ENCODE measurements at regions not wholly inside any gene's neighbourhood (a gene's known extent, or its start where the extent isn't known, plus 50 kb on each side); places are given as distances from the start of the nearest gene placed in this dataset.

DNA sequence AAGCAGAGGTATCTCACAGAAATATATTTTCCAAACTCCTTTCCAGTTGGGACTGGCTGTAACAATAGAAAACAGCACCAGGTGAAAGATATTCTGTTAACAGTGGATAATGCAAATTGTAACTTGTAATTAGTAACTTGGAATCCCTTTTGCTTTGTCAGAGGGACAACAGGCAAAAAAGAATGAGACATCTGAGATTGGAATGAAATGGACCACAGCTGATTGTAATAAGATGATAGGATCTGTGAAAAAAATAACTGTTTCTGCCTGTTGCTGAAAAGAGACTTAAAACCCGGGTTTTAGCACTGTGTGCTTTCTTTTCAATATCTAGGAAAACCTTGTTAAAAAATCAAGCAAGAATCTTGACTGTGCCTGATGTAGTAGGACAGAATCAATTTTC lies 655.7 kb downstream of the METTL15 start:
- POLR2A ChIA-PET, result no interaction called here
- no peak overlapping the region for H3K27ac ChIP-seq (ENCODE audit: low read length)
- H3K4me3 ChIP-seq (ENCODE audit: low read depth in 2 of 2, low read length in 2 of 2), result no peak overlapping the region
- CTCF ChIA-PET, result no interaction called here
- ATAC-seq, result no peak
- no TSS peak for BruUV-seq (replicated peaks)
- H3K9me3 ChIP-seq (ENCODE audit: control insufficient read depth, insufficient read depth, low read depth, low read length), result no peaks in the 10 kb centered on the region
- TF ChIP-seq SIN3A (IDR thresholded peaks at IDR 0.05; ENCODE audit: borderline replicate concordance, insufficient read depth, low read depth, low read length), result no peak
- no peak for TF ChIP-seq TCF7L2 (IDR thresholded peaks at IDR 0.05; ENCODE audit: low read depth, low read length)
- TF ChIP-seq, protein P1, sequence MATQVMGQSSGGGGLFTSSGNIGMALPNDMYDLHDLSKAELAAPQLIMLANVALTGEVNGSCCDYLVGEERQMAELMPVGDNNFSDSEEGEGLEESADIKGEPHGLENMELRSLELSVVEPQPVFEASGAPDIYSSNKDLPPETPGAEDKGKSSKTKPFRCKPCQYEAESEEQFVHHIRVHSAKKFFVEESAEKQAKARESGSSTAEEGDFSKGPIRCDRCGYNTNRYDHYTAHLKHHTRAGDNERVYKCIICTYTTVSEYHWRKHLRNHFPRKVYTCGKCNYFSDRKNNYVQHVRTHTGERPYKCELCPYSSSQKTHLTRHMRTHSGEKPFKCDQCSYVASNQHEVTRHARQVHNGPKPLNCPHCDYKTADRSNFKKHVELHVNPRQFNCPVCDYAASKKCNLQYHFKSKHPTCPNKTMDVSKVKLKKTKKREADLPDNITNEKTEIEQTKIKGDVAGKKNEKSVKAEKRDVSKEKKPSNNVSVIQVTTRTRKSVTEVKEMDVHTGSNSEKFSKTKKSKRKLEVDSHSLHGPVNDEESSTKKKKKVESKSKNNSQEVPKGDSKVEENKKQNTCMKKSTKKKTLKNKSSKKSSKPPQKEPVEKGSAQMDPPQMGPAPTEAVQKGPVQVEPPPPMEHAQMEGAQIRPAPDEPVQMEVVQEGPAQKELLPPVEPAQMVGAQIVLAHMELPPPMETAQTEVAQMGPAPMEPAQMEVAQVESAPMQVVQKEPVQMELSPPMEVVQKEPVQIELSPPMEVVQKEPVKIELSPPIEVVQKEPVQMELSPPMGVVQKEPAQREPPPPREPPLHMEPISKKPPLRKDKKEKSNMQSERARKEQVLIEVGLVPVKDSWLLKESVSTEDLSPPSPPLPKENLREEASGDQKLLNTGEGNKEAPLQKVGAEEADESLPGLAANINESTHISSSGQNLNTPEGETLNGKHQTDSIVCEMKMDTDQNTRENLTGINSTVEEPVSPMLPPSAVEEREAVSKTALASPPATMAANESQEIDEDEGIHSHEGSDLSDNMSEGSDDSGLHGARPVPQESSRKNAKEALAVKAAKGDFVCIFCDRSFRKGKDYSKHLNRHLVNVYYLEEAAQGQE (IDR thresholded peaks at IDR 0.05; ENCODE audit: insufficient read depth in 1 of 2, low read depth in 2 of 2, low read length in 1 of 2), result no peak
- no peak for TF ChIP-seq POLR2AphosphoS5 (IDR thresholded peaks at IDR 0.05; ENCODE audit: low read depth, low read length)
- TF ChIP-seq, protein P2, sequence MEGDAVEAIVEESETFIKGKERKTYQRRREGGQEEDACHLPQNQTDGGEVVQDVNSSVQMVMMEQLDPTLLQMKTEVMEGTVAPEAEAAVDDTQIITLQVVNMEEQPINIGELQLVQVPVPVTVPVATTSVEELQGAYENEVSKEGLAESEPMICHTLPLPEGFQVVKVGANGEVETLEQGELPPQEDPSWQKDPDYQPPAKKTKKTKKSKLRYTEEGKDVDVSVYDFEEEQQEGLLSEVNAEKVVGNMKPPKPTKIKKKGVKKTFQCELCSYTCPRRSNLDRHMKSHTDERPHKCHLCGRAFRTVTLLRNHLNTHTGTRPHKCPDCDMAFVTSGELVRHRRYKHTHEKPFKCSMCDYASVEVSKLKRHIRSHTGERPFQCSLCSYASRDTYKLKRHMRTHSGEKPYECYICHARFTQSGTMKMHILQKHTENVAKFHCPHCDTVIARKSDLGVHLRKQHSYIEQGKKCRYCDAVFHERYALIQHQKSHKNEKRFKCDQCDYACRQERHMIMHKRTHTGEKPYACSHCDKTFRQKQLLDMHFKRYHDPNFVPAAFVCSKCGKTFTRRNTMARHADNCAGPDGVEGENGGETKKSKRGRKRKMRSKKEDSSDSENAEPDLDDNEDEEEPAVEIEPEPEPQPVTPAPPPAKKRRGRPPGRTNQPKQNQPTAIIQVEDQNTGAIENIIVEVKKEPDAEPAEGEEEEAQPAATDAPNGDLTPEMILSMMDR (IDR thresholded peaks at IDR 0.05), result no peak
- no peaks in the 10 kb centered on the region for H3K4me1 ChIP-seq (ENCODE audit: control insufficient read depth, insufficient read depth, low read length)
- intact Hi-C loops (cut with micrococcal nuclease; ENCODE audit: unreplicated experiment) (no loop called here), in situ Hi-C loops (cut with HindIII; ENCODE audit: low pct_unique_long_range_greater_than_20kb, low sequenced_read_pairs) (no loop called here)
- no peaks in the 10 kb centered on the region for H3K27me3 ChIP-seq (ENCODE audit: control insufficient read depth, insufficient read depth, low read length)
- no peak for DNase-seq (ENCODE audit: low read depth, low spot score)
- H3K36me3 ChIP-seq (ENCODE audit: control insufficient read depth, insufficient read depth, low read length), result no peaks in the 10 kb centered on the region

DNA sequence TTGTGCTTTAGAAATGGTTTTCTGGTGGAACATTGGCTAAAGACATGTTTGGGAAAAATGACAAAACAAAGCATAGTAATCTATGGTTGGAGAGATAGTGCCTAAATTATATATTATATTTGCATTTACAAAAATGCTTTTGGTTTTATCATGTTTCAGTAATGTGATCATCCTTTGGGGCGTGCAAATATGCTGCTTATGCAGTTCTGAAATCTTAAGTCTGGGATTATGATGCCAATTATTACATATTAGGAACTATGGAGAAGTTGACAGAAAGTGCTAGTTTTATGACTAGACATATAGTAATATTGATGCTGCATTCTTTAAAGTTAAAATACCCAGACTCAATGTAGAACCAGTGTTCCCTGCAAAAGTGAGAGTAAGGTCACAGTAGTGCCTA lies 655.0 kb downstream of the METTL15 start:
- intact Hi-C loops (cut with micrococcal nuclease; ENCODE audit: unreplicated experiment), result no loop called here
- Histone ChIP-seq H3K9me3 (ENCODE audit: control insufficient read depth, insufficient read depth, low read depth, low read length) (no peaks in the 10 kb centered on the region), H3K4me3 (ENCODE audit: low read depth in 2 of 2, low read length in 2 of 2) (no peak overlapping the region), H3K36me3 (ENCODE audit: control insufficient read depth, insufficient read depth, low read length) (no peaks in the 10 kb centered on the region), H3K4me1 (ENCODE audit: control insufficient read depth, insufficient read depth, low read length) (no peaks in the 10 kb centered on the region), H3K27me3 (ENCODE audit: control insufficient read depth, insufficient read depth, low read length) (no peaks in the 10 kb centered on the region), H3K27ac (ENCODE audit: low read length) (no peak overlapping the region)
- in situ Hi-C loops (cut with HindIII; ENCODE audit: low pct_unique_long_range_greater_than_20kb, low sequenced_read_pairs), result no loop called here
- no peak for DNase-seq (ENCODE audit: low read depth, low spot score)
- no peak for TF ChIP-seq TCF7L2 (IDR thresholded peaks at IDR 0.05; ENCODE audit: low read depth, low read length)
- TF ChIP-seq, protein P1 (IDR thresholded peaks at IDR 0.05; ENCODE audit: insufficient read depth in 1 of 2, low read depth in 2 of 2, low read length in 1 of 2), result no peak
- no peak for TF ChIP-seq POLR2AphosphoS5 (IDR thresholded peaks at IDR 0.05; ENCODE audit: low read depth, low read length)
- TF ChIP-seq SIN3A (IDR thresholded peaks at IDR 0.05; ENCODE audit: borderline replicate concordance, insufficient read depth, low read depth, low read length), result no peak
- TF ChIP-seq, protein P2 (IDR thresholded peaks at IDR 0.05), result no peak
- CTCF ChIA-PET, result no interaction called here
- POLR2A ChIA-PET, result no interaction called here
- no peak for ATAC-seq
- no TSS peak for BruUV-seq (replicated peaks)
